ENCODE measurements at regions not wholly inside any gene's neighbourhood (a gene's known extent, or its start where the extent isn't known, plus 50 kb on each side); places are given as distances from the start of the nearest gene placed in this dataset.

GRCh38 chr2:239756790-239757760 lies 268.1 kb downstream of the NDUFA10 start:
- no peak for DNase-seq (ENCODE audit: low spot score)

GRCh38 chr2:239756031-239756789 lies 268.9 kb downstream of the NDUFA10 start:
- intact Hi-C loops (cut with DNase I), result no loop called here
- DNase-seq (ENCODE audit: low spot score), result no peak

More at GRCh38 chr2:239756790-239757760, 268.1 kb downstream of the NDUFA10 start:
- intact Hi-C loops (cut with DNase I), result no loop called here

- intact Hi-C loops (cut with DNase I), result no loop called here
- DNase-seq (ENCODE audit: low spot score), result no peak
Measured at GRCh38 chr2:239753401-239753837, 271.7 kb downstream of the NDUFA10 start.

GRCh38 chr2:239752951-239753350 lies 272.2 kb downstream of the NDUFA10 start:
- no peak for DNase-seq (ENCODE audit: low spot score)
- intact Hi-C loops (cut with DNase I), result no loop called here

GRCh38 chr2:239751679-239752355 lies 273.3 kb downstream of the NDUFA10 start:
- DNase-seq (ENCODE audit: low spot score), result no peak
- intact Hi-C loops (cut with DNase I), result no loop called here

GRCh38 chr2:239750929-239751678 lies 274.0 kb downstream of the NDUFA10 start:
- intact Hi-C loops (cut with DNase I), result no loop called here
- DNase-seq (ENCODE audit: low spot score), result no peak

GRCh38 chr2:239750045-239750835 lies 274.9 kb downstream of the NDUFA10 start:
- no peak for DNase-seq (ENCODE audit: low spot score)
- intact Hi-C loops (cut with DNase I), result no loop called here

GRCh38 chr2:239749272-239749873 lies 275.8 kb downstream of the NDUFA10 start:
- no peak for DNase-seq (ENCODE audit: low spot score)
- intact Hi-C loops (cut with DNase I), result no loop called here

- no peak for DNase-seq (ENCODE audit: low spot score)
- intact Hi-C loops (cut with DNase I), result no loop called here
Measured at GRCh38 chr2:239748811-239749210, 276.3 kb downstream of the NDUFA10 start.

GRCh38 chr2:239747771-239748170 lies 277.4 kb downstream of the NDUFA10 start:
- no peak for DNase-seq (ENCODE audit: low spot score)
- intact Hi-C loops (cut with DNase I), result no loop called here

- DNase-seq (ENCODE audit: low spot score), result no peak
- intact Hi-C loops (cut with DNase I), result no loop called here
Measured at GRCh38 chr2:239747274-239747673, 277.9 kb downstream of the NDUFA10 start.

- intact Hi-C loops (cut with DNase I), result no loop called here
- no peak for DNase-seq (ENCODE audit: low spot score)
Measured at GRCh38 chr2:239746559-239747246, 278.4 kb downstream of the NDUFA10 start.

- intact Hi-C loops (cut with DNase I), result no loop called here
Measured at GRCh38 chr2:239745386-239746227, 279.5 kb downstream of the NDUFA10 start.

GRCh38 chr2:239744706-239745340 lies 280.3 kb downstream of the NDUFA10 start:
- intact Hi-C loops (cut with DNase I), result no loop called here
- DNase-seq (ENCODE audit: low spot score), result no peak

More at GRCh38 chr2:239745386-239746227, 279.5 kb downstream of the NDUFA10 start:
- no peak for DNase-seq (ENCODE audit: low spot score)

GRCh38 chr2:239743206-239743605 lies 281.9 kb downstream of the NDUFA10 start:
- no peak for DNase-seq (ENCODE audit: low spot score)
- intact Hi-C loops (cut with DNase I), result no loop called here

GRCh38 chr2:239742377-239742776 lies 282.8 kb downstream of the NDUFA10 start:
- intact Hi-C loops (cut with DNase I), result no loop called here
- DNase-seq (ENCODE audit: low spot score), result no peak
